ENCODE measurements at regions not wholly inside any gene's neighbourhood (a gene's known extent, or its start where the extent isn't known, plus 50 kb on each side); places are given as distances from the start of the nearest gene placed in this dataset.

DNA sequence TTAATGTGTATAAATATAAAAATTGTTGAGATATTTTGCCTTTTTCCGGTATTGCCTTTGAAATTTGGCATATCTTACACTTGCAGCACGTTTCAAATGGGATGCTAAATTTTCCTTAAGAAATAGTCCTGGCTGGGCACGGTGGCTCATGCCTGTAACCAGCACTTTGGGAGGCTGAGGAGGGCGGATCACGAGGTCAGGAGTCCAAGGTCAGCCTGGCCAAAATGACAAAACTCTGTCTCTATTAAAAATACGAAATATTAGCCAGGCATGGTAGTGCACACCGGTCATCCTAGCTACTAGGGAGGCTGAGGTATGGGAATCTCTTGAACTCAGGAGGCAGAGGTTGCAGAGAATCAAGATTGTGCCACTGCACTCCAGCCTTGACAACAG lies 220.2 kb downstream of the PTEN start:
- no peak for DNase-seq

DNA sequence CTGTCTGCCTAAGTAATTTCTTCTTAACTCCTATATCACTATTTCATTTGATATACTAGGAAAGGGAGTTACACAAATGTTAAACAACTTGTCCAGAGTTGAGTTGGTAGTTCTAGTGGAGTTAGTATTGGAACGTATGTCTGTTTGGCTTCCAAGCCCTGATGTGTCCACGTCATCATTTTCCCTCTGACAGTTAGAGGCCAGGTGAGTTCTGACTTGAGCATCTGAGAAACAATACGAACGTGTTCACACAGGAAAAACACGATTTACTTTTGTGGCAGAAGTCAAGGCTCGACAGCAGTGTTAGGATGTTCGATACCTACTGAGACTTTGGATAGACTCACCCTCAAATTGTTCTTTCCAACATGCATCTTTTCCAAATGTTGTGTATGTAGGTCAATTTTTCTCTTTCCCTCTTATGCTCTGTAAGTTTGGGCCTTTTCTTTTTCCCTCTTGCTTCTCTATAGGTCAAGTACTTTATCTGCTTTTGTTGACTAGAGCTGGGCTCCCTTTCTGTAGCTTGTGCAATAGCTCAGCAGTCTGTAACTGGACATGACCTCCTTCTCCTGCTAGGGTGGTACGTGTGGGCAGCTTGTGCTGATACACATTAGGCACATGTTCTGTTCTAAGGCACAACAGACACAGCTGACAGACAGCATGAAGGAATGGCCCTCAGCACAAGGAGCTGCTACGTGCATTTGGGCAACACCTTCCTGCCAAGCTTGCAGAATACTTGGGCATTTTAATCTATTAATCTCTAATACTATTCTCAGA lies 222.9 kb downstream of the PTEN start:
- no peak for DNase-seq

DNA sequence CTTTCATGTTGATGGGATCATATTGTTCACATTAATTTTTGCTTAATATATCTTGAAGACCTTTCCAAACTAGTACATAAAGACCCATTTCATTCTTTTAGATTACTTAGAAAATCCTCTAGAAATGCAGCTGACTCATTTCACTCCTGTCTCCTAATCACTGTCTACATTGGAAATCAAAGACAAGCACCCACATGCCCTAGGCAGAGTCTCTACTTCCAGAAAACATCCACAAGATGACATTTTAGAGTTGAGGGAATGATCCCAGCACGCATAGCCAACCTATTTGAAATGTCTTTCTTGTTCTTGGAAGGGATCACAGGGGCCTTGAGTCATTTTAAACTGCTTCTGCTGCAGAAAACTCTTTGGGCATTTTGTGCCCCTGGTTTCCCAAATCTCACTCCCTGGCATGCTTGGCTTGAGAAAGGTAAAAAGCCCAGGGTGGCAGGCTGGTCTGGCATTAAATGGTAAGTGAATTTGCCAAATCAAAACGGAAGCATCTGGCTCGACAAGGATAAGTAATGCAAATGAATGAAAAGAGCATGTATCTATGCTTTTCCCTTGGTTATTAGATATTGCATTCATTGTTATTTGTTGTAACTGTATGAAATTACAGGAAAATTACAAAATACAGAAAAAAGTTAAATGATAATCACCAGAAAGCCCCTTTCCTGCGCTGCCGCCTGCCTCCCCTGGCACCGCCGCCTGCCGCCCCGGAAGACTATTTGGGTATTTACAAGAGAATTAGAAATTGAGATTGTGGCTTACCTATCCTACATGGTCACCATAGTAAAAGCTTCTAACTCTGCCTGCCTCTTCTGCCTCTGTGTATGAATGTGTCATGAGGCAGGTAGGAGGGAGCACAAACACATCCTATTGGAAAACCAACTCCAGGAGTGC lies 225.3 kb downstream of the PTEN start:
- no peak for DNase-seq

DNA sequence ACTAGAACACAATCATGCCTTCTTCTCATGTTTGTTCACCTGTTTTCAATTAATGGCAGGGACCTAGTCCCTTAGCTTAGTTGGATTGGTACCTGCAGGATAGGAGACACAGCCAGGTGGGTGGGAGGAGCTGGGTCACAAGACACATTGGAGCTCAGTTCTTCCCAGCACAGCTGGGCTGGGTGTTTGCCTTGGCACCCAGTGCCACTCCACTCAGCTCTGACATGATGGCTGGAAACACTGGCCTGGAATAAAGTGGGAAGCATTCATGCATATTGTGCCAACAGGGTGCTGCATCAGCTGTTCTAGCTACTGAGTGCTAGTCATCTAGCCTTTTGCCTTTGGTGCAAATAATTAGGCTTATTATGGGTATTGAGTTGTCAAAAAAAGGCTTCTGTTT lies 226.1 kb downstream of the PTEN start:
- DNase-seq: no peak

DNA sequence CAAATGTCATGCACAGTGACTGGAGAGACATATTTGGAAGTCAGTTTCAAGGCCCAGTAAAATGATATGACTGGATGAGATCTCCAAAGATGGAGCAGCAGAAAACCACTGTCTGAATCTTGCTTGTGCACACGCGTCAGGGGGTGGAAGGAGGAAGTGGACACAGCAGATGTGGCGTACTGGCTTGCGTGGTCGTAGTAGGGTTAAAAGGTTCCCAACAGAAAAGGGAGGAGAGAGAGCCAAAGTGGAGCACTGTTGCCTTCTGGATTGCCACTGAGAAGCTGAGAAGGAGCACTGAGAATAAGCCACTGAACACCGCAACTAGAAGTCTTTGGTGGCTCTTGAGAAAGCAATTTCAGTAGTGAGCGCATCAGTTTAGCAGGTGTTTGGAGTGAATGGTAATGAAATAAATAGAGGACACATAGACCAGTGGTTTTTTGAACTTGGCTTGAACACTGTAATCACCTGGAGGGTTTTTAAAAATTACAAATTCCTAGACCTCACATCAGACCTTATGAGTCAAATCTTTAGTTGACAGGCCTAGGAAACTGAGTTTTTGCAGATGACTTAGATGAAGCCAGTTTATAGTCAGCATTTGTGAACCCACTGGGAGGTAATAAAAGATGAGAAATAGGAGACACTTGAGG lies 227.3 kb downstream of the PTEN start:
- no peak for DNase-seq

DNA sequence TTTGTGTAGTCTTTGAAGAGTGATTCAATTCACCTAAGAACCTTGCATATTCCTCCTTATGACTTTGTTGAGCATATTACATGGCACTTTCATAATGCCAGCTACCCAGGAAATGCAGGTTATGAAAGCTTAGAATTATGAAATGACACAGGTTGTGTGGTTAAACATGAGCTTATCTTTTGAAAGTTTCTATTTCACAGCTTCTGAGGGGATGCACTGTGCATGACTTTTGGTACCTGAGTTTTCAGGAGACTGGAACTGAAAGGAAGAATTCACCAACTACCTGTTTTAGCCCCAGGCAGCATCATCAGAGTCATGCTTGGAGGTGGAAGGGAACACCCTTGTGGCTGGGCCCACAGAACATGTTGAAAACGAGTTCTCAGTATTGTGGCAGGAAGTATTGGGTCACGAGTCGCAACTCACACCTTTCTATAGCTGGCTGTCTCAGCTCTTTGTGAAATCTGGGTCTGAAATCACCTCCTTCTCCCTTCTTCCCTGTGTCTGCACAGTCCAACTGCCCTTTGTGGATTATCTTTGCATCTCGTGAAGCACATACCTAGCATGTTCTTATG lies 228.2 kb downstream of the PTEN start:
- DNase-seq: no peak

DNA sequence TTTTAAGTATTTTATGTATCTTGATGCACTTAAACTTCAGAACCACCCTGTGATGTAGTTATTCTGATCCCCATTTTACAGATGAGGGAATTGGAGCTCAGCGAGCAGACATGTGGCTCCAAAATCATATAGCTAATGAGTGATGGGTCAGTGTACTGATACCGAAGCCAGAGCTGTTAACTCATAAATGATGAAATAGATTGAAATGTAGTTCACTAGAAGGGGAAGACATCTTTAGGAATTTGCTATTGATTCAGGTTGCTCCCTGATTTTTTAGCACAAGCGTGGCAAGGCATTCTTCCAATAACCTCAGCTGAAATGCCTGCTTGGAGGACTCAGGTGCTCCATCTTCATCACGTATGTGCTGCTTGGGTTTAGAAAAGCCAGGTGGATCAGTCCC lies 228.8 kb downstream of the PTEN start:
- DNase-seq: no peak

DNA sequence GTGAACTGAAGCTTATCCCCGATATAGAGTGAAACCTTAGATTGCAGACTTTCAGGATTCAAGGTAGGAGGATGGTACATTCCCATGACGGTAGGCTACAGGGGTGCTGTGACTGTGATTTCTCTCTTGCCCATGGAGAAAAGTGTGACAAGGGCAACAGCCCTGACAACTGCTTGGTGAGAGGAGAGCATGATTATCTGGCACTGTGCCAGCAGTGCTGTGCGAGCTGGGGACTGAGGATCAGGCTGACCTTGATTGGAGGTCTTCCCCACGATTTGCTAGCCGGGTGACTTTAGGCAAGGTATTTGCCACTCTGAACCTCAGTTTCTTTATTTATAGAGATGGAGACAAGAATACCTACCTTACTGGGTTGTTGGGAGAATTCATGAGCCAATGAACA lies 229.5 kb downstream of the PTEN start:
- no peak for DNase-seq

DNA sequence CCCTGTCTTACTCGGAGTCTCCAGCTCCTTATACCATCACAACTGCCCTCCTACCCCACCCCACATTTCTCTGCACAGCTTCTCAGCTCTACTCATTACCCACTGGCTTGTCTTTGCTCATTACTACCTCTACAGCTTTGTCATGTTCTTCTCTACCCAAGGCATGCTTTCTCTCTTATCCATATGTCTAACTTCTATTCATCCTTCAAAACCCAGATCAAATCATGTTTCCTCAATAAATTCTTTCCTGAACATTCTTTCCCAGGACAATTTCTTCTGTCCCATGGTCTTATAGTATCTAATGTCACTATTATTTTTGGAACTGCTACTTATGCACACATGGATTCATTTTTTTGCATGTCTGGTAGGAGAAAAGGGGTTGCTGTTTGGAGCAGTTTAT lies 231.4 kb downstream of the PTEN start:
- DNase-seq: no peak

DNA sequence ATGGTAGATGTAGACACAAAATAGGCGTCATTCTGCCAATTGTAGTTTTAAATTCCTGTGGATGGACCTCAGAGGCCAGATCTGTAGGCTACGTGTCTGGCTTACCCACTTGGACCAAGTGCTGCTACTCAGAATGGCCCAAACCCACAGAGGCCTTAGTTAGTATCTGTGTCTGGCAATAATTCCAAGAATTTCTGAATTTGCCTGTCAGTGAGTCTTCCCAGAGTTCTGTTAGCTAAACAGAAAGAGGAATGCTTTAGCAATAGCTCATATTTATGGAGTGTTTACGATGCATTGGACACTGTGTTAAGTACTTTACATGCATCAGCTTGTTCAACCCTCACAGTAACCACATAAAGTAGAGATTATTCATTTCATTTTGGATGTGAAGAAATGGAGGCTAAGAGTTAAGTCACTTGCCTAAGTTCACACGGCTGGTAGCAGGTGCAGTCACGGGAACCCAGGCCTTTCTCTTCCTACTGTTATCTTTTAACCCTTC lies 231.8 kb downstream of the PTEN start:
- peak; percentile 62 for DNase-seq

DNA sequence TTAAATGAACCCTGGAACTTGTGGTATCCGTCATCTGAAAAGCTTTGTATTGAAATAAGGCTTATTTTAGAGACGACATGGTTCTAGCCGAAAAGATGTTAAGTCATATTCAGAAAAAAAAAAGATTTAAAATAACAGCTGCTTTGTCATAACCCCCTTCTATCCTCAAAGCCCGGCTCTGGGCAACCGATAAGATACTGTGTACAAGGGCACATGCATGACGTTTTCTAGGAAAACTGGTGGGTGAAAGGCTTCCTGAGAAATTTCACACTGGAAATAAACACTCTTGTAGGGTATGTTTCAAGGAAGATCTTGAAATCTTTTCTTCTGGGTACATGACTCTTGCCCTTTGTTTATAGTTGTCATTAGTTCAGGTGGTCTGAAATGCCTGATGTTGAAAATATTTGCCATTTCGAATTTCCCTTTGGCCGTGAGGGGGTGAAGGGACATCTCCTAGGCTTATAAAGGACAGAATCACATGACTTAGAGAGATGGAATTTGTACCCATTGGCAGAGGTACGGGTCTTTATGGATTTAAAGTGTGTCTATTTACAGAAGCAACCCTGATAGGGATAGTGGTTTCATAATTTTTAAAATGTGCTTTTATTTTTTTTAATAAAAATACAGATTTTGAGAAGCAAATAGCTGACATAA lies 232.5 kb downstream of the PTEN start:
- DNase-seq: no peak

DNA sequence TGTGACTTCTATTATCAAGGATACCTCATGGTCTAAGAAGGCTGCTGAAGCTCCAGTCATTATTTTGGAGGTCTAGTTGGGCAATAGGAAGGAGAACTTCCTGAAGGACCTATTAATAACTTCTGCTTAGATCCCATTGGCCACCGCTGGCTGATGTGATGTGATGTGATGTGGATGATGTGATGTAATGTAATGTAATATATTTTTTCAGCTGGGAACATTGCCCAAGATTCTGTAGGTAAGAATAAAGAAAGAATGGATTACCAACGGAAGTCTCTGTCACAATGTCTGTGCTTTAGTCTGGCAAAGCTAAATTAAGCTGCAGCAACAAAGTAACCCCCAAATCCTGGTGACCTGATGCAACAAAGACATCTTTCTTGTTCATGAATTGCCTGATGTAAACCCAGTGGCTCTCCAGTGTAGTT lies 233.7 kb downstream of the PTEN start:
- no peak for DNase-seq

DNA sequence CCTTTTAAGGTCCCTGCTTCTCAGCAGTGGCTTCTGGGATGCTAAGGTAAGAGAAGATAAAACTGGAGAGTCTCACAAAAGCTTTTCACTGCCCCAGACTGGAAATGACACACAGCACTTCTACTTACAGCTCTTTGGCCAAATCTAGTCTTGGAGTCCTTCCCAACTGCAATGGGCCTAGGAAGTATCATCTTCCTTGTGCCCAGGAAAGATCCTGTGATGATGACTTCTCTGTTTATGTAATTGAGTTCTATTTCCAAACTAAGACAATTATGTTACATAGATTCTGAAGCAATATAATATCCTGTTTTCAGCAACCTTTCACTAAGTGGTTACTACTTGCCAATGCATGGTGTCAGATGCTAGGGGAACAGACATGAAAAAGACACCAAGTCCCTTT lies 234.1 kb downstream of the PTEN start:
- DNase-seq: no peak

DNA sequence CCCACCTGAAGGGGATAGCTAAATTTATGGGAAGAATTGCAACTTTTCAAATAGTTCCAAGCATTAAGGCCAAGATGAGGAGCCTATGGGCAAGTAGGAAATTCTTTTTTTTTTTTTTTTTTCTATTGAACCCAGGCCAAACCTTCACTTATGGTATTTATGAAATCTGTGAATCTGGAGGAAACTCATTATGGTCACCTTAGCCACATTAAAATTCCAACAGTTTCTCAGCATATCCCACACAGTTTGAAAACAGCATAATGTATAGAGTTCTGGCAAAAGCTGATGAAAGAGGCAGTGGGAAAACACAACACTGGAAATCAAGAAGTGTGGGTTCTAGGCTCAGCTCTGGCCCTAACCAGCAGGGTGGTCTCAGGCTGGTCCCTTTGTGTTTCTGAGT lies 236.9 kb downstream of the PTEN start:
- DNase-seq: no peak

DNA sequence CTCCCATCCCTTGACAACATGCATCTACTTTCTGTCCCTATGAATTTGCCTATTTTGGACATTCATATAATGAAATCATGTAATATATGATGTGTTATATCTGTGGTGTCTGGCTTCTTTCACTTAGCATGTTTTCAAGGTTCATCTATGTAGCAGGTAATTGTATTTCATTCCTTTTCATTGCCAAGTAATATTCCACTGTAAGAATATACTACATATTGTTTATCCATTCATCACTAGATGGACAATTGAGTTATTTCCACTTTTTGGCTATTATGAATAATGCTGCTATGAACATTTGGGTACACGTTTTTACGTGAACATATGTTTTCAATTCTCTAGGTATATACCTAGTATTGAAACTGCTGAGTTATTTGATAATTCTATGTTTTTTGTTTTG lies 238.2 kb downstream of the PTEN start:
- DNase-seq: no peak

DNA sequence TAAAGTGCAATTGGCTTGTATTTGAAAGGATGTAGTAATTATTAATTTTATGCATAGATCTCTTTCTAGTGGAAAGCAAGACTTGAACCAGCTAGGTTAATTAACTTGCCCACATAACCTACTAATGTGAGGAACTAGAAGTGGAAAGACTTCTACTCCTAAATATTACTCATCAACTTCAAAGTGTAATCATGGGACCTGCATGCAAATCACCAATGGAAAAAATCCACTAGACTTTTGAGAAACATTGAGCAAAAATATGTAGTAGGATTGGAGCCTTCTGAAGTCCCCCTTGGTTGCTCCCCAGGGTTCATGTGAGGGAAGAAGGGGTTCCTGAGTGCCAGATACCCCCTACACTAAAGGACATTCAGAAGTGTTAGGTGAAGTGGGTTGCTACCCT lies 240.2 kb downstream of the PTEN start:
- DNase-seq: no peak

DNA sequence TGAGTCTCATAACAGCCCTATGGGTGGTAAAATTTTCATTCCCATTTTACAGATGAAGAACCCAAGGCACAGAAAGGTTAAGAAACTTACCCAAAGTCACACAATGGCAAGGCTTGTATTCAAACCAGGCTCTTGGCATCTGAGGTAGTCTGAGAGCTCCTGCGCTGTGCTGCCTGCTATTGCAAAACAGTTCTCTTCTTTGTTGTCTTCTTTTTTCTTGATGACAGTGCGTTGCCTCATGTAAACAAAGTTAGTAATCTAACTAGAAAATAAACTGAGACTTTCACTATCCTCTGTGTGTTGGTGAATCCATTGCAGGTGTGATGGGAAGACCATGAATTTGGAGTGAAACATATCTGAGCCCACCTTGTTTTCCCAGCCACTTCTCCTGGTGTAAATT lies 240.8 kb downstream of the PTEN start:
- DNase-seq: no peak

DNA sequence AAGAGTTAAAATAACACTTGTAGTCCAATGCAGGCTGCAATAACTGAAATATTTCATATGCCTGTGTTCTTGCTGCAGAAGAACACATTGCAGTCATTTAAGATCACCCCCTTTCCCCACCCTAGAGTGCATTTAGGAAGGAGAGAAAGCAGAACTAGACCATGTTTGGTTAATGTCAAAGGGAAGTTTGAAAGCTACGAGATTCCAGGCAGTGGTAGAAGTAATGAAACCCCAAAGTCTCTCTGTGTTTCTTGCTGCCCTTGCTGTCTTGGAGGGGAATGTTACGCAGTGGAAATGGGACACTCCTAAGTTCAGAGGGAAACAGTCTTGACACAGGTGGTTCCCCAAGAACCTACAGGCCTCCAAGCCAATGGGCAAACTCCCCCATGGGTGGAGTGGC lies 242.9 kb downstream of the PTEN start:
- DNase-seq: no peak

DNA sequence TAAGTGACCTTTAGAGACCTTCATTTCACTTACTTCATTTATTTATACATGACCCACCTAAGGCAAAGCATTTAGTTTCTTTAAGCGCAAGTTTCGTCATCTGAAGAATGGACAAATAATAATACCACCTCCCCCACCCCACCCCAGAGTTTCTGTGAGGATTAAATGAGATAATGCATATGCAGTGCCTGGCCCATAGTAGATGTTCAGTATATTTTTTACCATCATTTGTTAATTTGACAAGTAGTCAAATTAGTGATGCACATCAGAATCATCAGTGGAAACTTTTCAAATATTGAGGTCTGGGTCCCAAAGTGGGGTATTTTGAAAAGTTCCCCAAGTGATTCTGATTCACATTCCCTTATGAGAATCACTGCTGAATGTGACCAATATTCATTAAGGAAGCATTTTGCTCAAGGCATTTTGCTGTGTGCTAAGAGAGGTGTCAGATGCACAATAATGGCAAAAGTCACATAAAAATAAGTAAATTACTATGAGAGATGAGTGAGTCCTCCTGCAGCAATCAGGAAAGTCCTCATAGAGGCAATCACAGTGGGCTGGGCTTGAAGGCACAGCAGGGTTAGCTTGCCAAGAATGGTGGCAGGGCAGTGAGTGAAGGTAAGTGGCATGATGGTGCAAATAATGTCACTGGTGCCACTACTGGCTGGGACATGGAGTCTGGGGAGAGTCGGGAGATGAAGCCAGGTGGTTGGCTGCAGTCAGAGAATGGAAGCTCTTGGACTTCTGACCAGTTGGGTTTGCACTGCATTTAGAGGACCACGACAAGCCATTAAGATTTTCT lies 244.1 kb downstream of the PTEN start:
- DNase-seq: no peak

DNA sequence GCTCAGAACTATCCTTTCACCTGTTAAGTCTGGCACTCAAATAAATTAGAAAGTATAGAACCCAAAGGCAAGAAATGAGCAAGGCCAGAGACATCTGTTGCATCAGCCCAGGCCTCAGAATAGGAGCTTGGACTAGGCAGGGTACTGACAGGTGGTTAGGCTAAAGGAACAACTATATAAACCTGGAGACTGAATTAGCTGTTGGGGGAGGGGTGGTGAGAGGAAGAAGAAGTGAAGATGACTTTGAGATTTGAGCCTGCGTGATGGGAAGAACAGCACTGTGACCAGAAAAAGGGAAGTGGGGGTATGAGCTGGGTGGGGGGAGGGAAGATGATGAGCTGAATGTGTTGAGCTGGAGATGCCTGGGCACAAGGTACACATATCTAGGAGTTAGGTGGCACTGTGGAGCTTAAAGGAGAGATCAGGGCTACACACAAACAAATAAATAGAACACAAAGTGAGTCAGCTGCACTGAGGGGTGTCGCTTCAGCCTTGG lies 244.7 kb downstream of the PTEN start:
- no peak for DNase-seq

DNA sequence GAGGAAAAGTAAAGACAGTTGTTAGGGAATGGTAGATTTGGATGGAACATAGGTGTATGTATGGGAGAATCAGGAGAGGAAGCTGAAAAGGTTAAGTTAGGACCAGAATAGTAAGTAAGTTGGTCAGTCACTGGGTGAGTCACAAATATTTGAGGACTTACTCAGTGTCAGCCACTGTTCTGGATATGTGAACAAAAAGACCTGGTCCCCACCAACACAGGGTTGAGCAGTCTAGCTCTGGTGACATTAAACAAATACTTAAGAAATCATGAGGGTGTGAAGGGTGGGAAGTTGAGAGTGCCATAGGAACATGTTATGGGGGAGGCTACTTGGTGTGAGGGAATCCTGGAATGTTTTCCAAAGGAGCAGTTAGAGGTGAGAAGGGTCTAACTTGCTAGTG lies 246.9 kb downstream of the PTEN start:
- peak; percentile 90 for DNase-seq
